B cell (primary cell): ENCODE measurements at regions not wholly inside any gene's neighbourhood (a gene's known extent, or its start where the extent isn't known, plus 50 kb on each side); places are given as distances from the start of the nearest gene placed in this dataset.
"Not testable (repeated sequence)": the region's sequence is repeated elsewhere in the genome, so short reads cannot be mapped to it uniquely, and the experiment has no call there.

Experiments used
- ATAC-seq: fragments of 200-7000 bp; cut with Tn5 transposase; one replicate; pipeline ENCODE4 v1.10.0; 2021; ENCODE audit warnings: low read depth, mild to moderate bottlenecking, moderate number of reproducible peaks, moderate library complexity
- CTCF ChIA-PET: fragments of 350-600 bp; sonication (Branson Sonifier 250); formaldehyde crosslinking; loops from one replicate; lab custom pipeline; 2021; ENCODE audit warnings: antibody characterized with exemption, inconsistent platforms; lab: Charles Lee
- POLR2A ChIA-PET: fragments of 350-600 bp; sonication (Branson Sonifier 250); formaldehyde crosslinking; loops from one replicate; lab custom pipeline; 2021; ENCODE audit warnings: antibody characterized with exemption; lab: Charles Lee
- DNase-seq: peaks from one replicate; pipeline ENCODE4 v3.0.0; 2013
- H2AFZ ChIP-seq: 2 replicates; pipeline ENCODE4 v1.6.1; 2012; ENCODE audit warnings: mild to moderate bottlenecking, low read depth, low read length; ENCODE audit not compliant: insufficient read depth, poor library complexity, severe bottlenecking
- H3K27ac ChIP-seq, 2 donors: 1 replicate in 1 of 2; 2 replicates in 1 of 2; pipeline ENCODE4 v1.5.1; 2012 to 2013; ENCODE audit warnings: low read length in 2 of 2, mild to moderate bottlenecking in 2 of 2, moderate library complexity in 1 of 2
- H3K27me3 ChIP-seq, 4 experiments: fragments of 200-600 bp in 1 of 4; sonication (generic) in 1 of 4; replicated peaks in 1 of 4; 1 replicate in 2 of 4; 2 replicates in 2 of 4; pipeline versions ENCODE4 v1.6.1 to v1.7.0; 2013 to 2016; ENCODE audit warnings: low read length in 3 of 4, mild to moderate bottlenecking in 2 of 4, mixed read lengths in 1 of 4, moderate library complexity in 1 of 4; ENCODE audit not compliant: insufficient read depth in 4 of 4, control insufficient read depth in 3 of 4; ENCODE audit errors: control extremely low read depth in 1 of 4
- H3K36me3 ChIP-seq, 2 experiments: replicated peaks in 1 of 2; 1 replicate in 1 of 2; 2 replicates in 1 of 2; pipeline versions ENCODE4 v1.6.1 to v1.7.1; 2013; ENCODE audit warnings: low read length in 1 of 2; ENCODE audit not compliant: insufficient read depth in 2 of 2, control insufficient read depth in 1 of 2; ENCODE audit errors: control extremely low read depth in 1 of 2, extremely low read depth in 1 of 2
- H3K4me1 ChIP-seq, 2 donors: fragments of 200-600 bp in 1 of 2; sonication (generic) in 1 of 2; 1 replicate in 1 of 2; 2 replicates in 1 of 2; pipeline versions ENCODE4 v1.5.1 to v1.6.1; 2013 to 2017; ENCODE audit warnings: low read length in 2 of 2; ENCODE audit not compliant: control insufficient read depth in 2 of 2, insufficient read depth in 2 of 2
- H3K4me2 ChIP-seq: replicated peaks from 2 replicates; pipeline ENCODE3; 2012; ENCODE audit warnings: mild to moderate bottlenecking, low read depth, low read length; ENCODE audit not compliant: poor library complexity, severe bottlenecking
- H3K4me3 ChIP-seq, 5 experiments: fragments of 200-600 bp in 1 of 5; sonication (generic) in 1 of 5; 1 replicate in 3 of 5; 2 replicates in 2 of 5; pipeline versions ENCODE4 v1.5.1 to v1.7.0; 2011 to 2016; ENCODE audit warnings: low read length in 4 of 5, mild to moderate bottlenecking in 4 of 5, low read depth in 2 of 5, control low read depth in 1 of 5, moderate library complexity in 1 of 5; ENCODE audit not compliant: insufficient read depth in 1 of 5; ENCODE audit errors: control extremely low read depth in 1 of 5, extremely low read depth in 1 of 5
- H3K79me2 ChIP-seq: fragments of 200-600 bp; sonication (generic); one replicate; pipeline ENCODE4 v1.6.0; 2016; ENCODE audit warnings: low read length; ENCODE audit not compliant: control insufficient read depth, insufficient read depth
- H3K9ac ChIP-seq: fragments of 200-600 bp; sonication (generic); 2 replicates; pipeline ENCODE4 v1.6.1; 2017; ENCODE audit warnings: mild to moderate bottlenecking, low read length, moderate library complexity
- H3K9me3 ChIP-seq, 3 donors: one replicate each; pipeline versions ENCODE4 v1.6.1 to v1.7.1; 2013; ENCODE audit warnings: low read length in 2 of 3; ENCODE audit not compliant: control insufficient read depth in 2 of 3, insufficient read depth in 1 of 3; ENCODE audit errors: control extremely low read depth in 1 of 3
- H4K20me1 ChIP-seq: 2 replicates; pipeline ENCODE4 v1.6.0; 2012; ENCODE audit warnings: mild to moderate bottlenecking, low read length; ENCODE audit not compliant: insufficient read depth, control insufficient read depth, poor library complexity, severe bottlenecking
- H3K27ac Mint-ChIP-seq: one replicate; pipeline ENCODE4 v1.8.0; 2021; ENCODE audit warnings: mixed read lengths
- H3K27me3 Mint-ChIP-seq: one replicate; pipeline ENCODE4 v1.8.0; 2021; ENCODE audit warnings: mixed read lengths
- H3K4me1 Mint-ChIP-seq: one replicate; pipeline ENCODE4 v1.8.0; 2021; ENCODE audit warnings: mixed read lengths
- H3K4me3 Mint-ChIP-seq: one replicate; pipeline ENCODE4 v1.8.0; 2021; ENCODE audit warnings: mixed read lengths
- H3K9me3 Mint-ChIP-seq: one replicate; pipeline ENCODE4 v1.8.0; 2022; ENCODE audit warnings: mixed read lengths; ENCODE audit not compliant: insufficient read depth
- EZH2 ChIP-seq: IDR thresholded peaks from 2 replicates; pipeline ENCODE4 v1.6.1; 2012; ENCODE audit warnings: borderline replicate concordance, low read depth, mild to moderate bottlenecking, moderate library complexity, low read length; ENCODE audit not compliant: insufficient read depth, poor library complexity, severe bottlenecking
- WGBS: methylation state at CpG from one replicate; pipeline ENCODE4 v1.1.5; 2013; ENCODE audit warnings: missing lambda C conversion rate; ENCODE audit not compliant: insufficient coverage; 5-methylcytosine and 5-hydroxymethylcytosine counted together
- intact Hi-C: fragments of 100-400 bp; cut with micrococcal nuclease; formaldehyde crosslinking; loops from one replicate; pipeline ENCODE4 v1.10.0; 2022
- TF ChIP-seq, protein P1 (sequence below): fragments of 200-600 bp; IDR thresholded peaks from one replicate; pipeline ENCODE4 v1.8.0; 2022; ENCODE audit warnings: antibody characterized with exemption, mild to moderate bottlenecking

DNA sequence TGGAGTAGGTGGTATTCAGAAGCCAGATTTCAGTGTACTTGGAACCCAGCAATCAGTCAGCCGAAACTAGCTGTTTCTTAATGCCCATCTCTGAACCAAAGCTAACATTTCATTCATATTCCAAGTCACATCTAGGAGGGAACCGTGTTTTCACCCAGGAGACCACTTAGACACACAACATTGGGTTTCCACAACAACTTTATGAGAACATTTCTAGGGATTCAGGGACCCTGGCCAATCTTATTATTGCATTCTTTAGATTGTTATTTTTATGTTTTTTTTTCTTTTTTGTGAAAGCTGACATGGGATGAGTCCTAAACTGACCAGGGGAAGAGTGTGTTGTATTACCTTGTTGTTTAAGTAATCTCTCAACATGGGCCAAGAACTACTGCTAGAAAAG is 72.5 kb upstream of the KIAA0040 start:
- Histone ChIP-seq H3K79me2 (no peaks in the 10 kb centered on the region), H3K4me1 (no peaks in the 10 kb centered on the region), H3K36me3 (no peaks in the 10 kb centered on the region), H3K4me3 (no peak overlapping the region), H3K9me3 (peaks cover 3 to 8% (median 4%) of the 10 kb centered on the region in 3 donors), H2AFZ (no peak overlapping the region), H3K9ac (no peak overlapping the region), H3K27ac (no peak overlapping the region), H3K27me3 (no peaks in the 10 kb centered on the region), H3K4me2 (no peak overlapping the region), H4K20me1 (no peaks in the 10 kb centered on the region)
- ChIA-PET POLR2A (no interaction called here), CTCF (interaction anchor here (1.0 kb wide), 1 partner anchor 76 kb away, joined by 3 read pairs; no protein-coding TSS in a partner anchor)
- peaks cover 4% of the 10 kb centered on the region for H3K27me3 Mint-ChIP-seq
- intact Hi-C loops = loop anchor here (10.0 kb wide), 1 partner anchor 50 kb away; no protein-coding TSS in a partner anchor
- no peak overlapping the region for H3K4me3 Mint-ChIP-seq
- ATAC-seq (no peak), DNase-seq (no peak)
- H3K4me1 Mint-ChIP-seq = no peaks in the 10 kb centered on the region
- WGBS = 100% methylated on average over 1 of the region's 2 CpGs
- no peak for TF ChIP-seq EZH2
- TF ChIP-seq, protein P1, sequence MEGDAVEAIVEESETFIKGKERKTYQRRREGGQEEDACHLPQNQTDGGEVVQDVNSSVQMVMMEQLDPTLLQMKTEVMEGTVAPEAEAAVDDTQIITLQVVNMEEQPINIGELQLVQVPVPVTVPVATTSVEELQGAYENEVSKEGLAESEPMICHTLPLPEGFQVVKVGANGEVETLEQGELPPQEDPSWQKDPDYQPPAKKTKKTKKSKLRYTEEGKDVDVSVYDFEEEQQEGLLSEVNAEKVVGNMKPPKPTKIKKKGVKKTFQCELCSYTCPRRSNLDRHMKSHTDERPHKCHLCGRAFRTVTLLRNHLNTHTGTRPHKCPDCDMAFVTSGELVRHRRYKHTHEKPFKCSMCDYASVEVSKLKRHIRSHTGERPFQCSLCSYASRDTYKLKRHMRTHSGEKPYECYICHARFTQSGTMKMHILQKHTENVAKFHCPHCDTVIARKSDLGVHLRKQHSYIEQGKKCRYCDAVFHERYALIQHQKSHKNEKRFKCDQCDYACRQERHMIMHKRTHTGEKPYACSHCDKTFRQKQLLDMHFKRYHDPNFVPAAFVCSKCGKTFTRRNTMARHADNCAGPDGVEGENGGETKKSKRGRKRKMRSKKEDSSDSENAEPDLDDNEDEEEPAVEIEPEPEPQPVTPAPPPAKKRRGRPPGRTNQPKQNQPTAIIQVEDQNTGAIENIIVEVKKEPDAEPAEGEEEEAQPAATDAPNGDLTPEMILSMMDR = no peak
- no peak overlapping the region for H3K27ac Mint-ChIP-seq
- peaks cover 15% of the 10 kb centered on the region for H3K9me3 Mint-ChIP-seq

DNA sequence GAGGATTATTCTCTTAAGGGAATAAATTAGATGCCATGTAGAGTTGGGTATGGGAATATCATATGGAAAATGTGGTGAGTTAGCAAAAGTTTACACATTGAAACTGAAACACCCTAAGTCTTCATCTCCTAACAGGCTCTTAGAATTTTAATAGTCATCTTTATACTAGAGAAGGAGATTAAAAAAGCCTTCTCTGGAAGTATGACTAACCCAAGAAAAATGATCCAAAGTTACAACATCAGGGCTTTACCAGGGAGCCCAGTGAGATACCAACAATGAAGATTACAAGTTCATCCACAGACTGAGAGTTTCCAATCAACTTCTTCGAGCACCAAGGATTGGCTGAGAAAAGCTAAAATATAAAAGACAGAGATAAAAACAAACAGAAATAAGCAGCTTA is 70.0 kb upstream of the KIAA0040 start:
- Histone ChIP-seq H3K36me3 (no peaks in the 10 kb centered on the region), H3K4me1 (no peaks in the 10 kb centered on the region), H3K27me3 (no peaks in the 10 kb centered on the region), H4K20me1 (no peaks in the 10 kb centered on the region), H3K79me2 (no peaks in the 10 kb centered on the region), H3K9me3 (peaks cover 3 to 8% (median 4%) of the 10 kb centered on the region in 3 donors), H3K27ac (no peak overlapping the region), H2AFZ (no peak overlapping the region), H3K9ac (no peak overlapping the region), H3K4me3 (no peak overlapping the region), H3K4me2 (no peak overlapping the region)
- no CpG with 5 or more reads among the region's 1 CpG for WGBS
- DNase-seq = no peak
- no peak for TF ChIP-seq EZH2
- TF ChIP-seq, protein P1 = no peak
- no peak overlapping the region for H3K4me3 Mint-ChIP-seq
- intact Hi-C loops = loop anchor here (10.0 kb wide), 1 partner anchor 52 kb away; no protein-coding TSS in a partner anchor
- CTCF ChIA-PET = interaction anchor here (1.2 to 2.2 kb wide), 2 partner anchors 56 to 75 kb away, joined by 4 to 5 read pairs; no protein-coding TSS in a partner anchor
- no peak overlapping the region for H3K27ac Mint-ChIP-seq
- H3K4me1 Mint-ChIP-seq = no peaks in the 10 kb centered on the region
- peaks cover 15% of the 10 kb centered on the region for H3K9me3 Mint-ChIP-seq
- ATAC-seq = no peak
- peaks cover 4% of the 10 kb centered on the region for H3K27me3 Mint-ChIP-seq
- POLR2A ChIA-PET = no interaction called here

DNA sequence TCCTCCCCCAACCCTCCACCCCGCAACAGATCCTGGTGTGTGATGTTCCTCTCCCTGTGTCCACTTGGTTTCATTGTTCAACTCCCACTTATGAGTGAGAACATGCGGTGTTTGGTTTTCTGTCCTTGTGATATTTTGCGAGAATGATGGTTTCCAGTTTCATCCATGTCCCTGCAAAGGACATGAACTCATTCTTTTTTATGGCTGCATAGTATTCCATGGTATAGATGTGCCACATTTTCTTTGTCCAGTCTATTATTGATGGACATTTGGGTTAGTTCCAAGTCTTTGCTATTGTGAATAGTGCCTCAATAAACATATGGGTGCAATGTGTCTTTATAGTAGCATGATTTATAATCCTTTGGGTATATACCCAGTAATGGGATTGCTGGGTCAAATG is 63.7 kb upstream of the KIAA0040 start:
- H3K4me3 ChIP-seq, H3K9ac ChIP-seq, H4K20me1 ChIP-seq, H3K36me3 ChIP-seq, H3K4me3 Mint-ChIP-seq, H3K4me1 Mint-ChIP-seq, H3K79me2 ChIP-seq, POLR2A ChIA-PET, H3K9me3 Mint-ChIP-seq, ATAC-seq, H3K9me3 ChIP-seq, DNase-seq, H3K27me3 Mint-ChIP-seq, intact Hi-C loops, H3K27ac ChIP-seq, H3K27ac Mint-ChIP-seq, H3K27me3 ChIP-seq, H2AFZ ChIP-seq, H3K4me1 ChIP-seq, H3K4me2 ChIP-seq: not testable (repeated sequence)
- CTCF ChIA-PET = interaction anchor here (0.6 kb wide), 1 partner anchor 18 kb away, joined by 3 read pairs; no protein-coding TSS in a partner anchor
- WGBS = 90% methylated on average over 2 of the region's 3 CpGs
